ENCODE measurements at regions not wholly inside any gene's neighbourhood (a gene's known extent, or its start where the extent isn't known, plus 50 kb on each side); places are given as distances from the start of the nearest gene placed in this dataset.

- no peaks in the 10 kb centered on the region for H3K9me3 ChIP-seq
- intact Hi-C loops (cut with DNase I; ENCODE audit: low total_unique reads): no loop called here
- no peaks in the 10 kb centered on the region for H3K4me1 ChIP-seq
- no peaks in the 10 kb centered on the region for H3K36me3 ChIP-seq
- no peak for TF ChIP-seq POLR2A (IDR thresholded peaks at IDR 0.05)
- TF ChIP-seq CTCF (IDR thresholded peaks at IDR 0.05): no peak
- no peaks in the 10 kb centered on the region for H3K27me3 ChIP-seq
- no peak overlapping the region for H3K4me3 ChIP-seq
- peak overlapping the region; percentile 34 to 67 for H3K27ac ChIP-seq
- DNase-seq: peak; percentile 56 to 65
These were observed 590.9 kb upstream of the MGMT start for GRCh38 chr10:128875956-128876736.

- TF ChIP-seq POLR2A (IDR thresholded peaks at IDR 0.05): no peak
- no peak for TF ChIP-seq CTCF (IDR thresholded peaks at IDR 0.05)
- no peak for DNase-seq
- H3K27ac ChIP-seq: no peak overlapping the region
- no peaks in the 10 kb centered on the region for H3K27me3 ChIP-seq
- intact Hi-C loops (cut with DNase I; ENCODE audit: low total_unique reads): no loop called here
- no peaks in the 10 kb centered on the region for H3K4me1 ChIP-seq
- no peaks in the 10 kb centered on the region for H3K9me3 ChIP-seq
- H3K36me3 ChIP-seq: no peaks in the 10 kb centered on the region
- no peak overlapping the region for H3K4me3 ChIP-seq
These were observed 589.9 kb upstream of the MGMT start for GRCh38 chr10:128877141-128877540.

- Histone ChIP-seq H3K27me3 (no peaks in the 10 kb centered on the region), H3K4me3 (no peak overlapping the region), H3K9me3 (no peaks in the 10 kb centered on the region), H3K27ac (no peak overlapping the region), H3K36me3 (no peaks in the 10 kb centered on the region), H3K4me1 (no peaks in the 10 kb centered on the region)
- TF ChIP-seq POLR2A (IDR thresholded peaks at IDR 0.05) (no peak), CTCF (IDR thresholded peaks at IDR 0.05) (no peak)
- no peak for DNase-seq
- intact Hi-C loops (cut with DNase I; ENCODE audit: low total_unique reads): no loop called here
These were observed 589.1 kb upstream of the MGMT start for GRCh38 chr10:128877936-128878335.

GRCh38 chr10:128879030-128879429, 588.0 kb upstream of the MGMT start:
- Histone ChIP-seq H3K27ac (no peak overlapping the region), H3K4me1 (no peaks in the 10 kb centered on the region), H3K36me3 (no peaks in the 10 kb centered on the region), H3K9me3 (no peaks in the 10 kb centered on the region), H3K27me3 (no peaks in the 10 kb centered on the region), H3K4me3 (no peak overlapping the region)
- intact Hi-C loops (cut with DNase I; ENCODE audit: low total_unique reads): no loop called here
- no peak for DNase-seq
- no peak for TF ChIP-seq CTCF (IDR thresholded peaks at IDR 0.05)
- no peak for TF ChIP-seq POLR2A (IDR thresholded peaks at IDR 0.05)

GRCh38 chr10:128879441-128880140, 587.5 kb upstream of the MGMT start:
- no peak for DNase-seq
- H3K9me3 ChIP-seq: no peaks in the 10 kb centered on the region
- TF ChIP-seq CTCF (IDR thresholded peaks at IDR 0.05) (no peak), POLR2A (IDR thresholded peaks at IDR 0.05) (no peak)
- no peaks in the 10 kb centered on the region for H3K4me1 ChIP-seq
- no peak overlapping the region for H3K4me3 ChIP-seq
- no peaks in the 10 kb centered on the region for H3K27me3 ChIP-seq
- intact Hi-C loops (cut with DNase I; ENCODE audit: low total_unique reads): no loop called here
- no peak overlapping the region for H3K27ac ChIP-seq
- no peaks in the 10 kb centered on the region for H3K36me3 ChIP-seq

Data from uterus (tissue), 3 donors.